HPDE6-E6E7 (cell line): ENCODE measurements at regions not wholly inside any gene's neighbourhood (a gene's known extent, or its start where the extent isn't known, plus 50 kb on each side); places are given as distances from the start of the nearest gene placed in this dataset.

ENCODE experiments used
- DNase-seq: peaks from one replicate; pipeline ENCODE4 v3.0.0; 2011; ENCODE audit warnings: missing footprints; ENCODE audit errors: extremely low spot score

DNA sequence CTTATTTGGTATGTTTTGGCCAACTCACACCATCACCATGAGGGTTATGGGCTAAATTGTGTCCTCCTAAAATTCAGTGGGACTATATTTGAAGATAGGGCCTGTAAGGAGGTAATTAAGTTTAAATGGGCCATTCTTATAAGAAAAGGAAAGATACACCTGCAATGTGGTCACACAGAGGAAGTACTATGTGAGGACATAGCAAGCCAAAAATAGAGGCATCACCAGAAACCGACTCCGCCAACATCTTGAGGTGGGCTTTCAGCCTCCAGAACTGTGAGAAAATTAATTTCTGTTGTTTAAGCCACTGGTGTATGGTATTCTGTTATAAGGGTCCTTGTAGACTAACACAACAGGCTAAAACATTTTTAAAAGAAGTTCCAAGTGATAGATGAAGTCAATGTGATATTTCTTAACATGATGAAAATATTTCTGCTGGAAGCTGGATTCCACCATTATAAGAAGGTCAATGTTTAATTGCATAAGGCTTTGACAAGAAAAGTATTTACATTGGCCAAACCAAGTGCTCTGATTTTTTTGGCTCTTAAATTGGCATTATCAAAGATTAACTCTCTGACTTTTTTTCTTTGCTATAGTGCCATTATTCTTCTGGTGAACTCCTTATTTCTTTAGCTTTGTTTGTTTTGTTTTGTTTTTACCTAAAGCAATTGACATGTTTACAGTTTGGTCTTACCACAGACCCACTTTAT lies 540.9 kb downstream of the PPARGC1A start:
- no peak for DNase-seq

DNA sequence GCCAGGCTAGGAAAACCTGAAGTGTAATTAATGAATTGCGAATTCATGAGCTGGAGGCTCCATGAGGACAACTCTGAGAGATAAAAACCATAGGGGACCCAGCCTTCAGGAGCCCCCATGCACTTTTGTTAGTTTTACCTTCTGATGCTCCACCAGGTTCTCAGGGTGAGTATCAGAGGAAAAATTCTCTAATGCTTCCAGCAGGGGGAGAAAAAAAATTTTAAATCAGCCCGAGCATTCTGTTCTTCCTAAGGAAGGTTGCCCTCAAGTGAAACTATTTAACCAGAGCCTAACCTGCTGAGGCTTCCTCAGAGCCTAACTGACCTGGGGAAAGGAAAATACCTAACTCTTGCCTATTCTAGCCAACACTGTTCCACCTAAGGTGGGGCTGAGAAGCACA lies 552.6 kb downstream of the PPARGC1A start:
- no peak for DNase-seq

DNA sequence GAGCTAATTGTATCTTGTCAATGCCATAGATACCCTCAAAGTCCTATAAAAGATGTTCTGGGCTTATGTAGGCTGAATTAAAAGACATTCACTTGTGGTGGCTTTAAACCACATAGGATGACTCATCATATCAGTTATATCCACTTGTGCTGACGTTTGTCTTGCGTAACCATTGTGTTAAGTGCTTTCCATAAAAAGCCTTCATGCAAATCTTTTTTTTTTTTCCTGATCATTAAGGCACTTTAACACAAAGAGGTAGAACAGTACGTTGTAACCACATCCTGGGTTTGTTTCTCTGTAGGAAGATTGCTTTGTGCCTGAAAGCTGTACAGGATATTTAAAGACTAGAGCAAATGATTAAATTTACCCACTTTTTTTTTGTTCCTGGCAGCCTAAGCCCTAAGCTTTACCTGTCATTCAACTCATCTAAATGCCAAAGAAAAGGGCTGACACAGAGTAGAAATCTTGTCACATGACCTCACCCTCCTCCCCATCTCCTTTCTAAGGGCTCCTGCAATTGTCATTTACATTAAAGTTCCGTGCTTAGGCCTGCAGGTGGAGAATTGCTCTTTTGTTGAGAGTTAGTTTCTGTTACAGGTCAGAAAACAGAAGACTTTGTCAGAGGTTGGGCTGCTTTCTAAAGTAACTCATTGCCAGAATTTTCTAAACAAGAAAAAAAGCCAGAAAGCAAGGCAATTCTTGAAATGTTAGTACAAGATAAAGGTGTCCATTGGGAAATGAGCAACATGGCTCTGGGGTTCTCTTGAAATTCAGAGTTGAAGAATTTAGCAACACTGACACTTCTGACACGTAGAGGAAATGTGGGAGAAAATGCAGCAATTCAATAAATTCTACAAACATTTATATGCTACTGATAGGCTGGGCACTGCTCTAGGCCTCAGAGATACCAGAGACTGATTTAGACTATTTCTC lies 555.6 kb downstream of the PPARGC1A start:
- DNase-seq = peak; percentile 16

DNA sequence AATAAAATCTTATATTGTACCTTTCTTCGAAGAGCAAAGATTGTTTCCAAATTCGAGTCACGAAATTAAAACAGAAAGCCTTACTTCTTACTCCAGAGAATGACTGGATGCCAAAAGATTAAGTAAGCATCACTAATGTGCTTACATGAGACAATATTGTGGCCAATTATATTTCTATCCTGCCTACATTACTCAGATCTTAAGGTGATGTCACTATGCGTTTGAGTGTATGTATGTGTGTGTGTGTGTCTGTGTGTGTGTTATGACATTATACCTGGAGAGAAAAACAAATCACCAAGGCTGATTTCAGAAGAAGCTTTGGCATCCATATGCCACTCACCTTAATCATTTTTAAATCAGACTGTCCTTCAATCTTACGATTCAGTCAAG lies 556.3 kb downstream of the PPARGC1A start:
- no peak for DNase-seq

DNA sequence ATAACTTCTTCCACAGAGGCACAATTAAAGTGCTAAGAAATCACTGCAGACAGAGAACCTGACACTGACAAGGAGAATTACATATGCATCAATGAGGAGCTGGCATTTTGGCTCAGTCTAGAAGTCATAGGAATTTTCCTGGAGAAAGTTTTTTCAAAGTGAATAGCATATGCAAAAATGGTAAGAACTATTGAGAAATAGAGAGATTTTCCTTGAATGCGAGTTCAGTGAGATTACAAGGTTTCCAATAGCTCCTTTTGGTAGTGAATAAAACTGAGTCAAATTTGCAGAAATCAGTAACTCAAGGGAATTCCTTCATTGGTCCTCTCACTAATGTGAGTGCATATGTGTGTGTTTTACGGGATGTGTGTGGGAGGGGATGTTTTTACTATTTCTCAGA lies 557.5 kb downstream of the PPARGC1A start:
- no peak for DNase-seq

DNA sequence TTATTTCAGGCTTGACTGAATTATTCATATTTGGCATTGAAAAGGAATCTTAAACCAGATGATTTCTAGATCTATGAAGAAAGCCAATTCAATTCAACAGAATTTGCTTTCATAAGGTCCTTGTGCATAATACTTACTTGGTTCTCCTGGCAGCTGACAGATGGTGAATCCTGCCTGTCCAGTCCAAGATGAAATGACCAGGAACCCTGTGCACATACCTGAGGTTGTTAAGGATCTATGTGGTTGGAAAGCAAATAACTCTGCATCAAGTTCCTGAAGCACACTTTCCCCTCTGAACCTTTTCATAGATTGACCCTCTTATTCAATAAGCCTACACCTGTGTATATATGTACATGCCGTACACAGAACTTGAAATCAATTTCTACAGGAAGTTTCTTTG lies 562.7 kb downstream of the PPARGC1A start:
- DNase-seq = no peak

DNA sequence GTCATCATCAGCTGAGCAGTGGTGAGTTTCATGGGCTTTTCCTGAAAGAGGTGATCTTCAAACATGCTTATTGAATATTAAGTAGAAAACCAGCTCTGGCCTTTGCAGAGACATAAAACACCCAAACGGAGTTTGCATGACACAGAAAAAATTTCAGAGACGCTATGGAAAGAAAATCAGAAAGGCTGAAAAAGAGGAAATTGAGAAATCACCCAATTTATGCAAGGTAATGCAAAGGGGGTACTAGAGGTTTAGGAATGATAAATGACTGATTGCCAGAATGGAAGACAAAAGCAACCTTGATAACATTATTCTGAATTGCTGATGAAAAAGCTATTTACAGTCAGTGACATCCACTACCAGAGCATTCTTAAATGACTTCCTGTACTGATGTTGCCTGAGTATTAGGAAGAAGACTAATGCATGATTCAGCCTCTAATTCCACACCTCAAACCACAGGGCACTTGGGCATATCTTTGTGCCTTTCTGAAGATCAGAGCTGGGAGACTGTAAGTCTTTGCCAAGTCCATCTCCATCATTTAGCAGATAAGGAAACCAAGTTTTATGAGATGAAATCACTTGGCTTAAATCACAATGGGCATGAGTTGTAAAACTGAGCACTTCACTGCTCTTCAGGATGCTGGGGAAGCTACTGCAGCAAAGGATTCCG lies 565.7 kb downstream of the PPARGC1A start:
- no peak for DNase-seq

DNA sequence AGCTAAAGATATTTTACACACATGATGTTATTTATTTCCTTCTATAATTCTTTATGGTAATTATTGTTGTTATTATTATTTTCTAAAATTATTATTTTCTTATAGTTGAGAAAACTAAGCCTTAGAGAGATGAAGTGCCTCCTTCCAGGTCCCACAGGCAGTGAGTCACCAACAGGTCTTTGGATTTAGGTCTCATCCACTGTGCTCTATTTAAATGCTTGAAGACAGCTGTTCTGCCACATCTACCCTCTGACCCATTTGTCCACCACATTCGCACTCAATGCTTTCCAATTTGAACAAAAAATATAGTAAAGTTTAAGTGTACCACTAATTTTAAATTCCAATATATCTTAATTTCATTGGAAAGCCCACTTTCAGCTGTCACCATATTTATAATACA lies 566.4 kb downstream of the PPARGC1A start:
- no peak for DNase-seq

DNA sequence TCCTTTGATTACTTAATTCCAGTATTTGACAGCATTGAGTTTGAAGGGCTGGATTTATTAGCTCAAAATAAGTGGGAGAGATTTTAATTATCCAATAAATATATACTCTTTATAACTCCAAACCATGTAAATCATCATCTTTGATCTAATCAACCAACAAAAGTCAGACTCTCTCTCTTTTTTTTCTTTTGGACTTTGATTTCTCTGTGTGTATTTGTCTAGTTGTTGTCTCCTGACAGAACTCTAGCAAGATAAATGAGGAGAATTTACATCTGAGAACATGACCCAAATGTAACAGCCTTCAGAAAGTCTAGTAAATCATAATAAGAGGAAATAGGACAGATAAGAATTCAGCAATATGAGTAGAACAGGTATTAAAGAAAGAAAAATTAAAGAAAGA lies 567.1 kb downstream of the PPARGC1A start:
- DNase-seq = no peak

DNA sequence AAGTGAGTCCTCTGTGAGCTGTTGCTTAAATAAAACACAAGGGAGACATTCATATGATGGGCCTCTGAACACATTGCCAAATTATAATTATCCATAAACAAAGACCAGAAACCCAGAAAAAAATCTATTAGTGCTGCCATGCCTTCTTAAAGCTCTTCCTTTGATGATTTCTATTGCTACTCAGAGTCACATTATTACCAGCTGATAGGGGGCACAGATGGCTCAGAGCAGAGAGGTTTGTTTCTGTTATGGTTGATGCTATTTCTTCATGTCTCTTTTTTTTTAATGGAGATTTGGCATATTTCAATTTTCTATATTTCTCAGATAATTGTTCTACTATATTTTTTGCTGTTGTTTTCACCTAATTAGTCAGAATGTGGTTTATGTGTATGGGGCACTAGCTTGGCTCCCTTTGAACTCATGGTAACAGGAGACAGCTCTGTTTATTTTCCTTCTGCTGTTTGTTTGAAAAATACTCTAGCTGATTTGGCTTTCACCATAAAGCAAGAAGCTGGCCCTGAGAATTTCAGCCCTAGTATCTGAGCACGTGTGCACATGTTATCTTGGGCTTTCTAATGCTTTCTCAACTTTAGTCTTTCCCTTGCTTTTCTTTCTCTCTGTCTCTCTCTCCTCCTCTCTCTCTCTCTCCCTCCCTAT lies 568.8 kb downstream of the PPARGC1A start:
- DNase-seq = no peak

DNA sequence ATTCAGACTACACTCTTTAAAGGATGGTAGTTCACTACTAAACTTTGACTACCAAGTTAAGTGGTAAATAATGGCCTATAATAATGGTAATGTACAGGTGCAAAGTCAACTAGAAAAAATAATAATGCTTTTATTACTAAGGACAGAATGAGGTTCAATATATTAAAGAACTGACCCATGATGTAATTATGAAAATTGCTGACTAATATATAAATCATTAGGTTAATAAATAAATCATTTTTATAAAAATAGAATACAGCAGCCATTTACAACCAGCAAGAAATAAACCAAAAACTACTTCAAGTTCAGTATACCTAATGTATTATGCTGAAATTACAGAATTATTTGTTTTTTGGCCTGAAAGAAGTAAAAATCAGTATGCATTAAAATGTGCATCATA lies 577.2 kb downstream of the PPARGC1A start:
- no peak for DNase-seq

DNA sequence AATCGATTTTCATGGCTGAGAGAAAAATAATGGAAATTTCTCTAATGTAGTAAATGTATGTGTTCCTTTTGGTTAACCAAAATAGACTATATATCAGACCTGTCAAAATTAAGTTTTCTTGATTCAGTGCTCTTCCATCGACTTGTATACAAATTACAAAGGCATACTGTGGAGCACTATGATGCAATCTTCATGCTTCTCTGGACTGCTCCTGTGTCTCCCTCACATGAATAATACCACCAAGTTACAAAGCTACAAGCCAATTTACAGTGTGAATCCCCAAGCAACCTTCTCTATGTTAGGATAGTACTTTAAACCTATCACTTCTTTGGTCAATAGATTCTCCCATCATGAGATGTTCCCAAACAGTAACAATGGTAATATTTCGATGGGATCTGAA lies 577.9 kb downstream of the PPARGC1A start:
- no peak for DNase-seq

DNA sequence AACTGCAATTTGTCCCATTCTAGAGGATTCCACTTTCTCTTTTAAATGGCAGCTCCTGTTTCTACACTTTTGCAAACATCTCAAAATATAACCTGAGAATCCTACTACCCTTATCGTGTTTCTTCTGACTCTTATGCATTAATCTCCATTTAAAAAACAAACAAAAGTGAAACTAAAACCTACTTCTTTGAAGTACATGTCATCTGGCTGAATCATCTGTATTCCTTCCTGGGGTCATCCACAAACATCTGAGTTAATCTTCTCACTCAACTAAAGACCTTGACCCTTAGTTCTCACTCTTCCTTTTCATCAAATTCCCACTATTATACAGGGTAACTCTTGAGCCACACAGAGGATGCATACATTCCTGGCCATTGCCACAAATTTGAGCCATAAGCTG lies 584.8 kb downstream of the PPARGC1A start:
- peak; percentile 15 for DNase-seq

DNA sequence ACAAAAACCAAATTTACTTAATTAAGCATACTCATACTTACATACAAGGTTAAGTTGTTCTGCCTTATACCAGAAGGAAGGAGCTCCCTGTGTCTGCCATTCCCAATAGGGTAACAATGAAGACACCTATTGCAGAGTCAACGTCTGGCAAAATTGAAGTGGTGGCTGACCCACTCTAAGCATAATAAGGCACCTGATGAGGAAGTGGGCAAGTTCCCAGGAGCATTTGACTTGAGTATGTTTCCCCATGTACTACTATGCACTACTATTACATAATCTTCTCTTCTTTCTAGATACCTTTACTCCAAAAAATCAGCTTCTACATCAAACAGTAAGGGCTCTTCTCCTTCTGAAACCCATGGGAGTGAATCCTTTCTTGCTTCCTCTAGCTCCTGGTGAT lies 591.5 kb downstream of the PPARGC1A start:
- no peak for DNase-seq

DNA sequence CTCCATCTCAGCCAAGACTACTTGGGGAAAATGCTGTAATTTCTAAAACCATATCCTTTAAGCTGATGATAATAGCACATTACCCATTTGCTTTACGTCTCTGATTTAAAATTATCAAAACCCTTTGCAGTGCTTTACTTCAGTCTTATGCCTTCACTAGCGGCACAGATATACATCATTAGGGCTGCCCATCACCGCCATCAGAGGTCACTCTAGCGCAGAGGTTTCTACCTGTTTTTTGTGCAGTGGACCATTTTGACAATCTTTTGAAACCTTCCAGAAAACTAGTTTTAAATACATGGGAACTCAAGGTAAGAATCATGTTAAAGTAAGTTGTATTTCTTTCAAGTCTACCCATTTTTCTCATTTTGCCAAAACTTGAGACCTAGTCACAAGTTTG lies 592.5 kb downstream of the PPARGC1A start:
- DNase-seq = no peak

DNA sequence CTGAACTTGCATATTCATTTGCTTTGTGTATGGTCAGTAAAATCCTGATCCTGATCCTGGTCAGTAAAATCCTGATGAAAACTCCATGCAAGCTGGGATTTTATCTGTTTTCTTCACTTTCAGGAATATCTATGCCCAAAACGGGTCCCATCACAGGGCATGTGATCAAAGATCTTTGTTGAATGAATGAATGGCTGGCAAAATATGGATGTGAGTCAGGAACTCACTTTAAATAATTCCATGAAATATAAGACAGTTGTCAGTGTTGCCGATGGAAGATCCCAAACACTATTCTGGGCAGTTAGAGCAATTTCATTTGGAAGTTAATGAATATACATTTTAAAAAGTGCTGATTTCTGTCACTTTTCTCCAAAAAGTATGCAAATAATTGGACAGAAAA lies 598.4 kb downstream of the GBA3 start:
- no peak for DNase-seq

DNA sequence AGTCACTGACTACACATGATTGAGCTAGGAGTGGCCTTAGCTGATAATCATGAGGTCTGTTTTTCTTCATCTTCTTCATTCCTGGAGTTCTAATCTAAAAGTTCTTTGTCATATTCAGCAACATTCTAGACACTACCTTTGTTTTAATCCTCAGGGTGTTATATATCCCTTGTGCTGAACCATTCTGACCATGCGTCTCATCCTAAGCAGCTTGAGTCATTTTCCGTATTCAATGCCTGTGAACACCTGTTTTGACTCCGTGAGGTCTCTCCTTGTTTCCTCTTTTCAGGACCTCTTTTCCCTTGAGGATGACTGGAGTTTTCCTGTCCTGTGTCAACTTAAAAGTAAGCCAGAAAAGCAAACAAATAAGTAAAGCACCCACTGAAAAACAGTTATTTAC lies 597.9 kb downstream of the GBA3 start:
- peak; percentile 1 for DNase-seq

DNA sequence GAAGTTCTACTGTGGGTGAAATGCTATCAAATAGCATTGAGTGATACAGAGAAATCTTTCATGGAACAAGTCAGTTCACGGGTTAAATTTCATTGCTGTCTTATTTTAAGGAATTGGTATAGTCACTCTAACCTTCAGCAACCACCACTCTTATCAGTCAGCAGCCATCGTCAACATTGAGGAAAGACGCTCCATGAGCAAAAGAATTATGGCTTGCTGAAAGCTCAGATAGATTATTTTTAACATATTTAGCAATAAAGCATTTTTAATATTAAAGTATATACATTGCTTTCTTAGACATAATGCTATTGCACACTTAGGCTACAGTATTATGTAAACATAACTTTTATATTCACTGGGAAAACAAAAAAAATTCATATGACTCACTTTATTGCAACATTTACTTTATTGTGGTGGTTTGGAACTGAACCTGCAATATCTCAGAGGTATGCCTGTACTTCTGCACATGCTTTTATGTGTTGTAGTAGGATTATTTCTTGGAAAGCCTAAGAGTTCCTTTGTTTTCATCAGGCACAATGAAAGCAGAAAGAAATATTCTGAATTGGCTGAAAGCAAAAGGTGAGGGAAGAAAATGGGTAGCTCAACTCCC lies 586.7 kb downstream of the GBA3 start:
- no peak for DNase-seq

DNA sequence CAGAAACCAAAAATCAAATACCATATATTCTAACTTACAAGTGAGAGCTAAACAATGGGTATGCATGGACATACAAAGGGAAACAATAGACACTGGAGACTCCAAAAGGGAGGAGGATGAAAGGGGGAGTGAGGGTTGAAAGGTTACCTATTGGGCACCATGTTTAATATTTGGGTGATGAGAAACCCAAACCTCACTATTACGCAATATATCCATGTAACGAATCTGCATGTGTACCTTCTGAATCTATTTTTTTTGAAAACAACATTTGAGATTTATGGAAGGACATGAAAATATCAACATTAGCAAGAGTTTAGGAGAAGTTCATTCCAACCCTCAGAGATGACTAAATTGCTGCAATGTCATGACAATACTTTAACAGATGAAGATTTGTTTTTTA lies 586.1 kb downstream of the GBA3 start:
- no peak for DNase-seq

DNA sequence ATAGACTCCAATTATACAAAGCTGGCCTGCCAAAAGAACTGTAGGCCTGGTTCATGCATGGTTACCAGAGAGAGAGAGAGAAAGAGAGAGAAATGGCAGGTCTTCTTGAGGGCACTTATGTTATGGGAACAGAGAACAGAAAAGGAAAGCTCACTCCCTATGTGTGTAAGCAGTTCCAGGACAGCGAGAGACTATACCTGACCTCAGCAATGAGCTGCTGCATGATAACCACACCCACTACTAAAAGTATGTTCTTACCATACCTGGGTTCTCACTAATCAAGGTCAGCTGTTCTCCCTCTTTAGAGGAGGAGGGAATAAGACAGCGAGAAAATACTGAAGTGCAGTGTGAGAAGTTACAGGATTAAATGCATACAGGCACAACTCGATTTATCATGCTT lies 583.3 kb downstream of the GBA3 start:
- DNase-seq = no peak

DNA sequence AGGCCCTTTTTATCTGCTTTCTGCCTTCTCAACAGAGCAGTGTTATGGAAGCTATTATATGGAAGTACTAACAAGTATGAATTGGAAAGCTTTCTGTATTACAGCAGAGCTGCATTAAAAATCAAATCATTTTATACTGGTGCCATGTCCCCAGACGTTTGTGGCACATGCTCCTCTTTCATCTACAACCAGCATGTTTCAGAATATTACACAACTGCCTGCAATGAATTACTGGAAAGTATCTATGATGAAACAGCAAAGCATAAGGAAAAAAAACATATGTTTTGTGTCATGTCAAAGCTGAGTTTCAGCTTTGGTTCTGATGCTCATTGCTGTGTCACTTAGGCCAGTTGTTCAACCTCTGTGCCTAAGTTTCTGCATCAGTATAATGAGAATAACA lies 576.8 kb downstream of the GBA3 start:
- no peak for DNase-seq
